ENCODE measurements at regions not wholly inside any gene's neighbourhood (a gene's known extent, or its start where the extent isn't known, plus 50 kb on each side); places are given as distances from the start of the nearest gene placed in this dataset.

GRCh38 chr15:31243895-31244294, 82.7 kb upstream of the KLF13 start:
- H3K4me1 ChIP-seq (ENCODE audit: control insufficient read depth, insufficient read depth, low read length): no peaks in the 10 kb centered on the region
- no peak overlapping the region for H3K4me3 ChIP-seq (ENCODE audit: low read length)
- WGBS (ENCODE audit: insufficient coverage, low lambda C conversion rate): 42% methylated on average over 2 of the region's 3 CpGs
- H3K36me3 ChIP-seq (ENCODE audit: control insufficient read depth, insufficient read depth, low read length): no peaks in the 10 kb centered on the region
- no peak overlapping the region for H3K27ac ChIP-seq (ENCODE audit: low read length)
- no peaks in the 10 kb centered on the region for H3K9me3 ChIP-seq (ENCODE audit: control insufficient read depth, low read depth, low read length)
- no peaks in the 10 kb centered on the region for H3K27me3 ChIP-seq (ENCODE audit: control insufficient read depth, insufficient read depth, low read length)
- no peak for DNase-seq

- no peak overlapping the region for H3K27ac ChIP-seq (ENCODE audit: low read length)
- WGBS (ENCODE audit: insufficient coverage, low lambda C conversion rate): no CpG with 5 or more reads among the region's 4 CpGs
- no peak overlapping the region for H3K4me3 ChIP-seq (ENCODE audit: low read length)
- no peaks in the 10 kb centered on the region for H3K9me3 ChIP-seq (ENCODE audit: control insufficient read depth, low read depth, low read length)
- no peaks in the 10 kb centered on the region for H3K4me1 ChIP-seq (ENCODE audit: control insufficient read depth, insufficient read depth, low read length)
- no peak for DNase-seq
- H3K27me3 ChIP-seq (ENCODE audit: control insufficient read depth, insufficient read depth, low read length): no peaks in the 10 kb centered on the region
- no peaks in the 10 kb centered on the region for H3K36me3 ChIP-seq (ENCODE audit: control insufficient read depth, insufficient read depth, low read length)
These were observed 81.4 kb upstream of the KLF13 start for GRCh38 chr15:31245135-31245689.

GRCh38 chr15:31245756-31246155, 80.9 kb upstream of the KLF13 start:
- no peak overlapping the region for H3K4me3 ChIP-seq (ENCODE audit: low read length)
- no peaks in the 10 kb centered on the region for H3K27me3 ChIP-seq (ENCODE audit: control insufficient read depth, insufficient read depth, low read length)
- H3K36me3 ChIP-seq (ENCODE audit: control insufficient read depth, insufficient read depth, low read length): no peaks in the 10 kb centered on the region
- no peak for DNase-seq
- WGBS (ENCODE audit: insufficient coverage, low lambda C conversion rate): no CpG with 5 or more reads among the region's 3 CpGs
- H3K9me3 ChIP-seq (ENCODE audit: control insufficient read depth, low read depth, low read length): no peaks in the 10 kb centered on the region
- H3K4me1 ChIP-seq (ENCODE audit: control insufficient read depth, insufficient read depth, low read length): no peaks in the 10 kb centered on the region
- H3K27ac ChIP-seq (ENCODE audit: low read length): no peak overlapping the region

GRCh38 chr15:31247404-31247803, 79.2 kb upstream of the KLF13 start:
- no peaks in the 10 kb centered on the region for H3K4me1 ChIP-seq (ENCODE audit: control insufficient read depth, insufficient read depth, low read length)
- no peak overlapping the region for H3K27ac ChIP-seq (ENCODE audit: low read length)
- H3K36me3 ChIP-seq (ENCODE audit: control insufficient read depth, insufficient read depth, low read length): no peaks in the 10 kb centered on the region
- no peaks in the 10 kb centered on the region for H3K27me3 ChIP-seq (ENCODE audit: control insufficient read depth, insufficient read depth, low read length)
- H3K9me3 ChIP-seq (ENCODE audit: control insufficient read depth, low read depth, low read length): no peaks in the 10 kb centered on the region
- no peak overlapping the region for H3K4me3 ChIP-seq (ENCODE audit: low read length)
- DNase-seq: no peak
- 80% methylated on average over 1 of the region's 13 CpGs for WGBS (ENCODE audit: insufficient coverage, low lambda C conversion rate)

GRCh38 chr15:31248263-31248662, 78.4 kb upstream of the KLF13 start:
- no peaks in the 10 kb centered on the region for H3K4me1 ChIP-seq (ENCODE audit: control insufficient read depth, insufficient read depth, low read length)
- WGBS (ENCODE audit: insufficient coverage, low lambda C conversion rate): no CpG with 5 or more reads among the region's 5 CpGs
- H3K9me3 ChIP-seq (ENCODE audit: control insufficient read depth, low read depth, low read length): no peaks in the 10 kb centered on the region
- no peak for DNase-seq
- no peaks in the 10 kb centered on the region for H3K36me3 ChIP-seq (ENCODE audit: control insufficient read depth, insufficient read depth, low read length)
- H3K27me3 ChIP-seq (ENCODE audit: control insufficient read depth, insufficient read depth, low read length): no peaks in the 10 kb centered on the region
- no peak overlapping the region for H3K4me3 ChIP-seq (ENCODE audit: low read length)
- no peak overlapping the region for H3K27ac ChIP-seq (ENCODE audit: low read length)

GRCh38 chr15:31248951-31249350, 77.7 kb upstream of the KLF13 start:
- H3K27ac ChIP-seq (ENCODE audit: low read length): no peak overlapping the region
- no peak overlapping the region for H3K4me3 ChIP-seq (ENCODE audit: low read length)
- H3K36me3 ChIP-seq (ENCODE audit: control insufficient read depth, insufficient read depth, low read length): no peaks in the 10 kb centered on the region
- H3K9me3 ChIP-seq (ENCODE audit: control insufficient read depth, low read depth, low read length): no peaks in the 10 kb centered on the region
- H3K27me3 ChIP-seq (ENCODE audit: control insufficient read depth, insufficient read depth, low read length): no peaks in the 10 kb centered on the region
- no peaks in the 10 kb centered on the region for H3K4me1 ChIP-seq (ENCODE audit: control insufficient read depth, insufficient read depth, low read length)
- no CpG with 5 or more reads among the region's 5 CpGs for WGBS (ENCODE audit: insufficient coverage, low lambda C conversion rate)
- DNase-seq: no peak

- Histone ChIP-seq H3K4me1 (ENCODE audit: control insufficient read depth, insufficient read depth, low read length) (peaks cover 4% of the 10 kb centered on the region), H3K27ac (ENCODE audit: low read length) (no peak overlapping the region), H3K4me3 (ENCODE audit: low read length) (no peak overlapping the region), H3K9me3 (ENCODE audit: control insufficient read depth, low read depth, low read length) (no peaks in the 10 kb centered on the region), H3K36me3 (ENCODE audit: control insufficient read depth, insufficient read depth, low read length) (no peaks in the 10 kb centered on the region), H3K27me3 (ENCODE audit: control insufficient read depth, insufficient read depth, low read length) (no peaks in the 10 kb centered on the region)
- DNase-seq: no peak
- no CpG with 5 or more reads among the region's 9 CpGs for WGBS (ENCODE audit: insufficient coverage, low lambda C conversion rate)
These were observed 76.6 kb upstream of the KLF13 start for GRCh38 chr15:31250033-31250432.

- Histone ChIP-seq H3K27ac (ENCODE audit: low read length) (no peak overlapping the region), H3K27me3 (ENCODE audit: control insufficient read depth, insufficient read depth, low read length) (no peaks in the 10 kb centered on the region), H3K4me1 (ENCODE audit: control insufficient read depth, insufficient read depth, low read length) (peaks cover 4% of the 10 kb centered on the region), H3K36me3 (ENCODE audit: control insufficient read depth, insufficient read depth, low read length) (no peaks in the 10 kb centered on the region), H3K9me3 (ENCODE audit: control insufficient read depth, low read depth, low read length) (no peaks in the 10 kb centered on the region), H3K4me3 (ENCODE audit: low read length) (no peak overlapping the region)
- DNase-seq: no peak
- WGBS (ENCODE audit: insufficient coverage, low lambda C conversion rate): 100% methylated on average over 1 of the region's 7 CpGs
These were observed 75.5 kb upstream of the KLF13 start for GRCh38 chr15:31251165-31251564.

- no peaks in the 10 kb centered on the region for H3K36me3 ChIP-seq (ENCODE audit: control insufficient read depth, insufficient read depth, low read length)
- peaks cover 4% of the 10 kb centered on the region for H3K4me1 ChIP-seq (ENCODE audit: control insufficient read depth, insufficient read depth, low read length)
- H3K9me3 ChIP-seq (ENCODE audit: control insufficient read depth, low read depth, low read length): no peaks in the 10 kb centered on the region
- 100% methylated on average over 1 of the region's 8 CpGs for WGBS (ENCODE audit: insufficient coverage, low lambda C conversion rate)
- DNase-seq: no peak
- H3K27ac ChIP-seq (ENCODE audit: low read length): no peak overlapping the region
- H3K27me3 ChIP-seq (ENCODE audit: control insufficient read depth, insufficient read depth, low read length): no peaks in the 10 kb centered on the region
- no peak overlapping the region for H3K4me3 ChIP-seq (ENCODE audit: low read length)
These were observed 74.4 kb upstream of the KLF13 start for GRCh38 chr15:31252171-31252785.

- DNase-seq: peak in 1 of 2 donors; percentile 83
- Histone ChIP-seq H3K4me3 (ENCODE audit: low read length) (no peak overlapping the region), H3K27me3 (ENCODE audit: control insufficient read depth, insufficient read depth, low read length) (no peaks in the 10 kb centered on the region), H3K36me3 (ENCODE audit: control insufficient read depth, insufficient read depth, low read length) (no peaks in the 10 kb centered on the region), H3K4me1 (ENCODE audit: control insufficient read depth, insufficient read depth, low read length) (peaks cover 4% of the 10 kb centered on the region), H3K27ac (ENCODE audit: low read length) (peak overlapping the region; percentile 5), H3K9me3 (ENCODE audit: control insufficient read depth, low read depth, low read length) (no peaks in the 10 kb centered on the region)
- 44% methylated on average over 3 of the region's 7 CpGs for WGBS (ENCODE audit: insufficient coverage, low lambda C conversion rate)
These were observed 72.0 kb upstream of the KLF13 start for GRCh38 chr15:31254431-31255175.

GRCh38 chr15:31255176-31255510, 71.5 kb upstream of the KLF13 start:
- Histone ChIP-seq H3K4me3 (ENCODE audit: low read length) (no peak overlapping the region), H3K27ac (ENCODE audit: low read length) (no peak overlapping the region), H3K27me3 (ENCODE audit: control insufficient read depth, insufficient read depth, low read length) (no peaks in the 10 kb centered on the region), H3K9me3 (ENCODE audit: control insufficient read depth, low read depth, low read length) (no peaks in the 10 kb centered on the region), H3K36me3 (ENCODE audit: control insufficient read depth, insufficient read depth, low read length) (no peaks in the 10 kb centered on the region), H3K4me1 (ENCODE audit: control insufficient read depth, insufficient read depth, low read length) (peaks cover 4% of the 10 kb centered on the region)
- no peak for DNase-seq
- WGBS (ENCODE audit: insufficient coverage, low lambda C conversion rate): no CpG with 5 or more reads among the region's 5 CpGs

Measured in large intestine (tissue), 3 donors.